SK-N-MC (cell line): ENCODE measurements at regions not wholly inside any gene's neighbourhood (a gene's known extent, or its start where the extent isn't known, plus 50 kb on each side); places are given as distances from the start of the nearest gene placed in this dataset.

Source experiments
- EZH2 ChIP-seq: fragments of 200-600 bp; sonication (generic); IDR thresholded peaks from one replicate; pipeline ENCODE4 v1.6.1; 2017; ENCODE audit warnings: antibody characterized with exemption
- POLR2AphosphoS5 ChIP-seq: IDR thresholded peaks from 2 replicates; pipeline ENCODE4 v1.6.1; 2012; ENCODE audit warnings: mild to moderate bottlenecking, low read depth, low read length, borderline replicate concordance

DNA sequence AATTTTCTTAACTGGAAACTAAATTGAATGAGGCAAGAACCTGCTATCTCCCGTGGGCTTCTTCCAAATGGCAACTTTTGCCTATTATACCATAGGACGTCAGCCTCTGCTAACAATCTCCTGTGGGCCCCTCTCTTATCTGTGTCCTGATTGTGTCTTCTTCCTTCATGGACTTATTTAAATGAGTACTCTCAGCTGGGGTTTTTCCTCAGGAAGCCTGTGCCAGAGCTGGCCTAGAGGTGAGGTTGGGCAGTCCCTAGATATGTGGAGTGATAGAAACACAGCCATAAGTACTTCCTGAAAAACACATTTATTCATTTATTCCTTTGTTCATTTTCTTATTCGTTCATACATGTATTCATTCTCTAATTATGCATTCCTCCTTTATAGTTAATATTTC lies 712.5 kb upstream of the SLIT2 start:
- TF ChIP-seq EZH2 (no peak), POLR2AphosphoS5 (no peak)
